Lower leg skin (tissue), 4 donors: ENCODE measurements at regions not wholly inside any gene's neighbourhood (a gene's known extent, or its start where the extent isn't known, plus 50 kb on each side); places are given as distances from the start of the nearest gene placed in this dataset.

Experiments used
- DNase-seq, 2 donors: peaks; one replicate each; pipeline ENCODE4 v3.0.0-alpha.2; 2019; ENCODE audit warnings: low spot score in 2 of 2
- H3K4me3 ChIP-seq: fragments of 200-600 bp; sonication (generic); 2 replicates; pipeline ENCODE4 v1.5.1; 2017; ENCODE audit warnings: mild to moderate bottlenecking, low read depth; ENCODE audit not compliant: poor library complexity, severe bottlenecking
- CTCF ChIP-seq, 3 donors: fragments of 450-650 bp; IDR thresholded peaks; one replicate each; pipeline ENCODE4 v1.5.1; 2016; ENCODE audit warnings: antibody characterized with exemption in 3 of 3, mild to moderate bottlenecking in 3 of 3, moderate library complexity in 2 of 3
- POLR2A ChIP-seq, 2 donors: fragments of 450-650 bp; IDR thresholded peaks; one replicate each; pipeline ENCODE4 v1.6.1; 2016 to 2017; ENCODE audit warnings: antibody characterized with exemption in 2 of 2, mild to moderate bottlenecking in 1 of 2, moderate library complexity in 1 of 2
- WGBS, 2 donors: methylation state at CpG; one replicate each; pipeline ENCODE4 v1.1.5; 2018; 5-methylcytosine and 5-hydroxymethylcytosine counted together
- intact Hi-C: fragments of 100-400 bp; cut with DNase I; formaldehyde crosslinking; loops from one replicate; pipeline ENCODE4 v1.15.0; 2023; ENCODE audit warnings: low total_unique reads

GRCh38 chr2:82913566-82913965 lies 1545.5 kb downstream of the SUCLG1 start:
- DNase-seq, result no peak
- intact Hi-C loops, result no loop called here
- no peak overlapping the region for H3K4me3 ChIP-seq
- WGBS, 2 donors, result 89 to 93% methylated on average over 2 of the region's 2 CpGs
- TF ChIP-seq CTCF (IDR thresholded peaks at IDR 0.05) (no peak), POLR2A (IDR thresholded peaks at IDR 0.05) (no peak)

GRCh38 chr2:82896117-82896516 lies 1563.0 kb downstream of the SUCLG1 start:
- 81 to 82% methylated on average over 6 of the region's 6 CpGs for WGBS, 2 donors
- DNase-seq, result no peak
- no peak overlapping the region for H3K4me3 ChIP-seq
- TF ChIP-seq CTCF (IDR thresholded peaks at IDR 0.05), result no peak
- intact Hi-C loops, result no loop called here

- intact Hi-C loops, result no loop called here
- no peak for TF ChIP-seq POLR2A (IDR thresholded peaks at IDR 0.05)
- no peak for TF ChIP-seq CTCF (IDR thresholded peaks at IDR 0.05)
- 43 to 50% methylated on average over 2 of the region's 2 CpGs for WGBS, 2 donors
- H3K4me3 ChIP-seq, result no peak overlapping the region
- DNase-seq, result no peak
Measured at GRCh38 chr2:82893190-82893589, 1565.9 kb downstream of the SUCLG1 start.

- TF ChIP-seq POLR2A (IDR thresholded peaks at IDR 0.05) (no peak), CTCF (IDR thresholded peaks at IDR 0.05) (no peak)
- intact Hi-C loops, result no loop called here
Measured at GRCh38 chr2:82879803-82880202, 1579.3 kb downstream of the SUCLG1 start.

GRCh38 chr2:82875858-82876257 lies 1583.2 kb downstream of the SUCLG1 start:
- WGBS, 2 donors, result 83 to 89% methylated on average over 5 to 6 of the region's 6 CpGs
- intact Hi-C loops, result no loop called here
- TF ChIP-seq CTCF (IDR thresholded peaks at IDR 0.05) (no peak), POLR2A (IDR thresholded peaks at IDR 0.05) (no peak)
- no peak overlapping the region for H3K4me3 ChIP-seq
- no peak for DNase-seq

More at GRCh38 chr2:82879803-82880202, 1579.3 kb downstream of the SUCLG1 start:
- WGBS, 2 donors, result 90 to 100% methylated on average over 2 of the region's 2 CpGs
- no peak for DNase-seq
- H3K4me3 ChIP-seq, result no peak overlapping the region

- TF ChIP-seq CTCF (IDR thresholded peaks at IDR 0.05), result no peak
- TF ChIP-seq POLR2A (IDR thresholded peaks at IDR 0.05), result no peak
- no peak for DNase-seq
- no peak overlapping the region for H3K4me3 ChIP-seq
- WGBS, 2 donors, result 67 to 69% methylated on average over 5 of the region's 5 CpGs
- intact Hi-C loops, result no loop called here
Measured at GRCh38 chr2:82857967-82858366, 1601.1 kb downstream of the SUCLG1 start.
